ENCODE measurements at regions not wholly inside any gene's neighbourhood (a gene's known extent, or its start where the extent isn't known, plus 50 kb on each side); places are given as distances from the start of the nearest gene placed in this dataset.
A peak's percentile ranks its signal among the peaks of the same experiment; 100 is the strongest.

DNA sequence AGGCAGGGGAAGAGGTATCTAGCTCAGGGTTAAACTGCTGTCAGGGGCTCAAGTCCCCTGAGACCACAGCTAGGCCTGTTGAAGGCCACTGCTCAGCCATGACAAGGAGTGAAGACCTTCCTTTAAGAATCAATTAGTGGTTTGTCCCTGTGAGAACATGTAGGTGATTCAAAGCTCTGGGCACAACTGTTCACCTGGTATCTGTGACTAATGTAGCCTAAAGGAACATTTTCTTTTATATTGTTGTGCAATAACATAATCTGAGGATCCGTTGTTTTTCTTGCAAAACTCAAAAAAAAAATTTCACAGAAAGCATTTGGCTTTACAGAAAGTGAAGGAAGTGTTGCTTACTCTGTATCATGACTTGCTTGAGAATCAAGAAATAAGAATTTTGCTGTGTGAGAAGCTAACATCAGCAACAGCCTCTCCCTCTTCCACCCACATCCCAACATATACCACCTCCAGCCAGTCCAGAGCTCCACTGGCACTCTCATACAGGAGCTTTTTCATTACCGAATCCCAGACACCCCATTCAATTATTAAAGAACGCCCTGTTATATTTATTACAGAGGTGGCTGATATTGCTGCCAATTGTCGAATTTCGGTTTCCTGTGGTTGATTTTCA lies 807.0 kb downstream of the TLE4 start:
- H3K4me3 ChIP-seq (replicated peaks; ENCODE audit: low read depth, low read length): no peak overlapping the region
- DNase-seq (ENCODE audit: low read depth): no peak
- TF ChIP-seq, protein P1, sequence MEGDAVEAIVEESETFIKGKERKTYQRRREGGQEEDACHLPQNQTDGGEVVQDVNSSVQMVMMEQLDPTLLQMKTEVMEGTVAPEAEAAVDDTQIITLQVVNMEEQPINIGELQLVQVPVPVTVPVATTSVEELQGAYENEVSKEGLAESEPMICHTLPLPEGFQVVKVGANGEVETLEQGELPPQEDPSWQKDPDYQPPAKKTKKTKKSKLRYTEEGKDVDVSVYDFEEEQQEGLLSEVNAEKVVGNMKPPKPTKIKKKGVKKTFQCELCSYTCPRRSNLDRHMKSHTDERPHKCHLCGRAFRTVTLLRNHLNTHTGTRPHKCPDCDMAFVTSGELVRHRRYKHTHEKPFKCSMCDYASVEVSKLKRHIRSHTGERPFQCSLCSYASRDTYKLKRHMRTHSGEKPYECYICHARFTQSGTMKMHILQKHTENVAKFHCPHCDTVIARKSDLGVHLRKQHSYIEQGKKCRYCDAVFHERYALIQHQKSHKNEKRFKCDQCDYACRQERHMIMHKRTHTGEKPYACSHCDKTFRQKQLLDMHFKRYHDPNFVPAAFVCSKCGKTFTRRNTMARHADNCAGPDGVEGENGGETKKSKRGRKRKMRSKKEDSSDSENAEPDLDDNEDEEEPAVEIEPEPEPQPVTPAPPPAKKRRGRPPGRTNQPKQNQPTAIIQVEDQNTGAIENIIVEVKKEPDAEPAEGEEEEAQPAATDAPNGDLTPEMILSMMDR (IDR thresholded peaks at IDR 0.05; ENCODE audit: low read length, missing control alignments): no peak

GRCh38 chr9:80376180-80376579 lies 804.4 kb downstream of the TLE4 start:
- no peak overlapping the region for H3K4me3 ChIP-seq (replicated peaks; ENCODE audit: low read depth, low read length)
- TF ChIP-seq, protein P1 (IDR thresholded peaks at IDR 0.05; ENCODE audit: low read length, missing control alignments): no peak
- no peak for DNase-seq (ENCODE audit: low read depth)

DNA sequence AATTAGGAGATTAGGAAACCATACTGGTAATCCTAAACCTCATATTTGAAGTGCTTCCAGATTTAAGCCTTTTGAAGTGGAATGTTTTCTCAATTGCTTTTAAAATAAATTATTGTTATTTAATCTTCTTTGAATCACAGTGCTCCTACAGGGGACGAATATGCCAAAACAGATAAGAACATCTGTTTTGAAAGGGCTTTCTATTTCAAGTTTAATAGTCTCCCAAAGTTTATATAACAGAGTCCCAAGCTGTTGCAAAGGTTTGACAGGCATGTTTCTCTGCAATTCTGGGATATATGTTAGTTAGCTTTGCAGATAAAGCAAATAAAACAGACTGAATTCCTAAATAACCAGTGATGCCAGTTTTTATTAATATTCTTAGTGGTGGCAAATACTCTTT lies 803.7 kb downstream of the TLE4 start:
- DNase-seq (ENCODE audit: low read depth): no peak
- H3K4me3 ChIP-seq (replicated peaks; ENCODE audit: low read depth, low read length): no peak overlapping the region
- TF ChIP-seq, protein P1 (IDR thresholded peaks at IDR 0.05; ENCODE audit: low read length, missing control alignments): no peak

DNA sequence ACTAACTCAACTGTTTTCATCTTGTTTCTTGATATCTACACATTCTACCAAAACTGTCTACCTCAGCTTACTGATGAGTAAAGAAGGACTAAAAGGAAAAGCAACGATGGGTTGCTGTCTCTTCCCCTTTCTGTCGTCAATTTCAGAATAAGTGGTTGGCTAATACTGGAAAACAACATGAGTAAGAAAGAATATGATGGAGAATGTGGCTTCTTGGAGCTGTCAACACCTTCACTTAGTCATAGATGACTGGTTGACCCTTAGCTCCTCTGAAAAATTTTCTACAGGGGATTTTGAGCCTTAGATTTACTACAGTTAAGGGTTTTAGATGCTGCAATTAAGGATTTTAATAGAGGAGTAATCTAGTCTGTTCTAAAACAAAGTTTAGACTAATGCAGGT lies 797.9 kb downstream of the TLE4 start:
- DNase-seq (ENCODE audit: low read depth): peak; percentile 0
- TF ChIP-seq, protein P1 (IDR thresholded peaks at IDR 0.05; ENCODE audit: low read length, missing control alignments): no peak
- H3K4me3 ChIP-seq (replicated peaks; ENCODE audit: low read depth, low read length): no peak overlapping the region

DNA sequence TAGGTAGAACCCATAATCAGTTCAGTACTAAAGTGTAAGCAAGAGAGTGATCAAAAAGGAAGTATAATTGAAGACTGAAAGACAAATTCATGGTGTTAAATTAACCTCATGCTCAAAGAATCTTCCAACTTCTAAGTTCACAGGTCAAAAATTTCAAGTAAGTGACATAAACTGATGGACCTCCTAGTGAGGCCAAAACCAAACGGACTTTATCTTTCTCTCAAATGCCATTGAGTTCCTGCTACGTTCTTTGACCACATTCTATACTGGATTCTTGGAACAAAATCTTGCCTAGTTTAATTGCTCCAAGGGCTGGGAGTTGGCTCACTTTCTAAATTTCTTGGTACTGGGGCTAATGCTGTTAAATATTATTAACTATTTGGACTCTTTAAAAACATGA lies 794.9 kb downstream of the TLE4 start:
- TF ChIP-seq, protein P1 (IDR thresholded peaks at IDR 0.05; ENCODE audit: low read length, missing control alignments): no peak
- DNase-seq (ENCODE audit: low read depth): no peak
- H3K4me3 ChIP-seq (replicated peaks; ENCODE audit: low read depth, low read length): no peak overlapping the region

DNA sequence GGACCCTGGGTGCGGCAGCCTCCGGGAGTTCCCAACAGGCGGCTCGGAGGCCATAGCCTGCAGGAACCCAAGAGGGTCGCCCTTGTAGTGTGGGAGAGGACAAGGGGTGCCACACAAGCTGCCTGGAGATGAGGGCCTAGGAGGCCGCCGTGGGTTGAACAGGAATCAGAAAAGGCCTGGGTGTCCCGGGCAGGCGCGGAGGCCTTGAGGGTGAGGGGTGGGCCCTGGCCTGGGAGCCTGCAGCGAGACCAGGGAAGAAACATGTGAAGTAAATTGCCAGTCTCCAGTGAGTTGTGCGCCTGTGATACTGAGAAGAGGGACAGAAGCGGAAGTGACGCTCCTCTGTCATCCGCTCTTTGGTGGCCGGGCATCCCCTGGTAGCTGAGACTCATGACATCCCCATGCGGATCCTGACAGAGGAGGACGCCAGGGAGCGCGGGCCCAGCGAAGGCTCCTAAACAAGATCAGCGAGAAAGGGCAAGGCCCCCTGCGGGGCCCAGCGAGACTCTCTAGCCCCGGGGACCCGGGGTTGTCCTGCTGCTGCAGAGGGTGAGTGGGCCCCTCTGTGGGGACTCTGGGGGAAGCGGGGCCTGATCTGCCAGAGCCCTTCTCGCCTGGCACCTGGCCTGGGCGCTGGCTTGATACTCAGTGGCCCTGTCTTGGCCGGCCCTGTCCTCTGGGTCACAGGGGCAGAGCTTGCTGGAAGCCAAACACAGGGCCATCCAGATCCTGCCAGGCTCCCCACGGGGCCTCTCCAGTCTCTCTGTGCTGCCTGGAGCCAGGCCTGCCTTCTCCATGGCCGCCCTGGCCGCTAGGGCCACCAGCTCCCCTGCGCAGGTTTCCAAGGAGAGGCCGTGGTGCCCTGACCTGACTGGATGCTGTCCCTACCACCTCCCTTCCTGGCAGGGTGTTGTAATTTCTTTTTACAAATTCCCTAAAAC lies 788.4 kb downstream of the TLE4 start:
- H3K4me3 ChIP-seq (replicated peaks; ENCODE audit: low read depth, low read length): no peak overlapping the region
- TF ChIP-seq, protein P1 (IDR thresholded peaks at IDR 0.05; ENCODE audit: low read length, missing control alignments): no peak
- no peak for DNase-seq (ENCODE audit: low read depth)

All from fibroblast of pulmonary artery (primary cell).